ENCODE measurements at regions not wholly inside any gene's neighbourhood (a gene's known extent, or its start where the extent isn't known, plus 50 kb on each side); places are given as distances from the start of the nearest gene placed in this dataset.

DNA sequence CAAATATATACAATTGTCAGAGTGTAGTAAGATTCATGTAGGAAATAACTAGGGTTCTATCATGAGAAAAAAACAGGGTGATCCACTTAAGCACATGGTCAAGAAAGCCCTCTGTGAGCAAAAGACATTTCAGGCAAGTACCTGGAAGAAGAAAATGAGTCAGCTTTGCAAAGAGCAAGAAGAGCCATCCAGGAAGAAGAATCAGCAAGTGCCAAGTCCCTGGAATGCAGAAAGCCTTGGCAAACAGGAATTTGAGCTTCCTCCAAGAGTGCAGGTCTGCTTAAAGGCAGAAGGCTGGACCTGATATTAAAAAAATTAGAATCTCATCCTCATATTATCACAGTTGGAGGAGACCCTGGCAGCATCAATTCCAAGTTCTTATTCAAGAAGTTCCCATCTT, 188.5 kb upstream of the CELF4 start:
- TF ChIP-seq, protein P1, sequence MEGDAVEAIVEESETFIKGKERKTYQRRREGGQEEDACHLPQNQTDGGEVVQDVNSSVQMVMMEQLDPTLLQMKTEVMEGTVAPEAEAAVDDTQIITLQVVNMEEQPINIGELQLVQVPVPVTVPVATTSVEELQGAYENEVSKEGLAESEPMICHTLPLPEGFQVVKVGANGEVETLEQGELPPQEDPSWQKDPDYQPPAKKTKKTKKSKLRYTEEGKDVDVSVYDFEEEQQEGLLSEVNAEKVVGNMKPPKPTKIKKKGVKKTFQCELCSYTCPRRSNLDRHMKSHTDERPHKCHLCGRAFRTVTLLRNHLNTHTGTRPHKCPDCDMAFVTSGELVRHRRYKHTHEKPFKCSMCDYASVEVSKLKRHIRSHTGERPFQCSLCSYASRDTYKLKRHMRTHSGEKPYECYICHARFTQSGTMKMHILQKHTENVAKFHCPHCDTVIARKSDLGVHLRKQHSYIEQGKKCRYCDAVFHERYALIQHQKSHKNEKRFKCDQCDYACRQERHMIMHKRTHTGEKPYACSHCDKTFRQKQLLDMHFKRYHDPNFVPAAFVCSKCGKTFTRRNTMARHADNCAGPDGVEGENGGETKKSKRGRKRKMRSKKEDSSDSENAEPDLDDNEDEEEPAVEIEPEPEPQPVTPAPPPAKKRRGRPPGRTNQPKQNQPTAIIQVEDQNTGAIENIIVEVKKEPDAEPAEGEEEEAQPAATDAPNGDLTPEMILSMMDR (IDR thresholded peaks at IDR 0.05) = no peak
- TF ChIP-seq POLR2A (IDR thresholded peaks at IDR 0.05) = no peak
